Lower leg skin (tissue), 3 donors: ENCODE measurements at regions not wholly inside any gene's neighbourhood (a gene's known extent, or its start where the extent isn't known, plus 50 kb on each side); places are given as distances from the start of the nearest gene placed in this dataset.

ENCODE experiments used
- CTCF ChIP-seq, 3 donors: fragments of 450-650 bp; IDR thresholded peaks; one replicate each; pipeline ENCODE4 v1.5.1; 2016; ENCODE audit warnings: antibody characterized with exemption in 3 of 3, mild to moderate bottlenecking in 3 of 3, moderate library complexity in 2 of 3
- POLR2A ChIP-seq, 2 donors: fragments of 450-650 bp; IDR thresholded peaks; one replicate each; pipeline ENCODE4 v1.6.1; 2016 to 2017; ENCODE audit warnings: antibody characterized with exemption in 2 of 2, mild to moderate bottlenecking in 1 of 2, moderate library complexity in 1 of 2

DNA sequence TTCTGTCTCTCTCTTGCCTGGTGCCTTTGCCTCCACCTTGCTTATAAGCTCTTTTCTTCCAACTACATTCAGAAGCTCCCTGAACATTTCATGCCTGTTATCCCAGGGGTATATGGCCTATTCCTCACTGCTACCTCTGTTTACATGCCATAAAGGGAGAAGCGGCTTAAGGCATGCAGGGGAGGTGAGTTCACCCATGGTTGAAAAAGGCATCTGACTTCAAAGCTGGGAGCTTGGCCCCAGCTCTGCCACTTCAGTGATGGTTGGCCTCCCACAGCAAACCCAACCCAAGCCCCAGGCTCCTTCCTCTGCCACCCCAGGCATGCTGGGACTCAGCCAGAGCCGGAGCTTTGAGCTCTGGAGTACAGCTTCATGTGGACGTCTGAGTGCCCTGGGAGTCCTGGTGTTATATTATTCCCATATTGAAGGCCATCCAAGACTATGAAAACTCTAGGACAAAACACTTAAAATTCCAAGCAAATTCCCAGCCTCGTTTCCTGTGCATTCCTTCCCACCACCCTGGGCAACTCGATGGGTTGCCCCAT lies 468.6 kb upstream of the ZMIZ1 start:
- TF ChIP-seq CTCF (IDR thresholded peaks at IDR 0.05) (no peak), POLR2A (IDR thresholded peaks at IDR 0.05) (no peak)
